Brain microvascular endothelial cell (primary cell): ENCODE measurements at regions not wholly inside any gene's neighbourhood (a gene's known extent, or its start where the extent isn't known, plus 50 kb on each side); places are given as distances from the start of the nearest gene placed in this dataset.

Source experiments
- DNase-seq: peaks from one replicate; pipeline ENCODE4 v3.0.0-alpha.2; 2020
- H3K27ac ChIP-seq: fragments of 250-450 bp; sonication (Bioruptor Pico); 2 replicates; pipeline ENCODE4 v1.5.1; 2020; ENCODE audit warnings: mild to moderate bottlenecking, moderate library complexity
- H3K27me3 ChIP-seq: fragments of 250-450 bp; sonication (Bioruptor Pico); replicated peaks from 2 replicates; pipeline ENCODE4 v1.5.1; 2020; ENCODE audit warnings: mild to moderate bottlenecking
- H3K36me3 ChIP-seq: fragments of 250-450 bp; sonication (Bioruptor Pico); replicated peaks from 2 replicates; pipeline ENCODE4 v1.5.1; 2020; ENCODE audit warnings: mild to moderate bottlenecking
- H3K4me3 ChIP-seq: 2 replicates; pipeline ENCODE4 v1.5.1; 2011; ENCODE audit warnings: low read depth, mild to moderate bottlenecking, control low read depth, low read length, moderate library complexity
- CTCF ChIP-seq: IDR thresholded peaks from 2 replicates; pipeline ENCODE4 v1.5.1; 2011; ENCODE audit warnings: low read depth, mild to moderate bottlenecking, moderate library complexity, low read length, control low read depth, inconsistent platforms; ENCODE audit errors: missing control alignments
- in situ Hi-C: cut with HindIII; loops from 2 replicates; pipeline ENCODE4 v1.10.0; 2017; ENCODE audit warnings: low sequenced_read_pairs, low pct_ligation_motif_present

- no peaks in the 10 kb centered on the region for H3K27me3 ChIP-seq
- no peaks in the 10 kb centered on the region for H3K36me3 ChIP-seq
- no peak for TF ChIP-seq CTCF
- H3K4me3 ChIP-seq, result no peak overlapping the region
- no peak overlapping the region for H3K27ac ChIP-seq
- no peak for DNase-seq
- in situ Hi-C loops, result no loop called here
Measured at GRCh38 chr9:101792475-101792874, 54.0 kb upstream of the GRIN3A start.

- in situ Hi-C loops, result no loop called here
- no peak overlapping the region for H3K4me3 ChIP-seq
- no peaks in the 10 kb centered on the region for H3K36me3 ChIP-seq
- H3K27ac ChIP-seq, result no peak overlapping the region
- DNase-seq, result peak; percentile 47
- no peaks in the 10 kb centered on the region for H3K27me3 ChIP-seq
- TF ChIP-seq CTCF, result peak; percentile 63
Measured at GRCh38 chr9:101791938-101792337, 53.5 kb upstream of the GRIN3A start.

- Histone ChIP-seq H3K27me3 (no peaks in the 10 kb centered on the region), H3K27ac (no peak overlapping the region), H3K4me3 (no peak overlapping the region), H3K36me3 (no peaks in the 10 kb centered on the region)
- no peak for TF ChIP-seq CTCF
- in situ Hi-C loops, result no loop called here
- DNase-seq, result no peak
Measured at GRCh38 chr9:101791533-101791932, 53.1 kb upstream of the GRIN3A start.
